ENCODE measurements at regions not wholly inside any gene's neighbourhood (a gene's known extent, or its start where the extent isn't known, plus 50 kb on each side); places are given as distances from the start of the nearest gene placed in this dataset.

DNA sequence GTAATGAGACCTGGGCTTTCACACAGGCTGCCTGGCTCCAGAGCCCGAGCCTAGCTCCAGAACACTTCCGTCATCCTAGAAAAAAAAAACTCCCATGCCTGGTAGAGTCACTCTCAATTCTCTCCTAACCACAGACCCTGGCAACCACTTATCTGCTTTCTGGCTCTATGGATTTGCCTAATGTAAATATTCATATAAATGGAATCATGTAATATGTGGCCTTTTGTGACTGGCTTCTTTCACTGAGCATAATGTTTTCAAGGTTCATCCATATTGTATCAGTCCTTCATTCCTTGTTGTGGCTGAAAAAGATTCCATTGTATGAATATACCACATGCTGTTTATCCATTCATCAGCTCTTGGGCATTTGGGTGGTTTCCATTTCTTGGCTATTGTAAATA lies 167.7 kb upstream of the MKLN1 start:
- Histone ChIP-seq H3K27ac (no peak overlapping the region), H3K36me3 (no peaks in the 10 kb centered on the region), H3K9me3 (no peaks in the 10 kb centered on the region), H3K27me3 (no peaks in the 10 kb centered on the region), H3K4me3 (no peak overlapping the region), H3K4me1 (no peaks in the 10 kb centered on the region)
- intact Hi-C loops (cut with DNase I; ENCODE audit: low total_unique reads) = no loop called here
- no peak for TF ChIP-seq POLR2A (IDR thresholded peaks at IDR 0.05)
- TF ChIP-seq, protein P1, sequence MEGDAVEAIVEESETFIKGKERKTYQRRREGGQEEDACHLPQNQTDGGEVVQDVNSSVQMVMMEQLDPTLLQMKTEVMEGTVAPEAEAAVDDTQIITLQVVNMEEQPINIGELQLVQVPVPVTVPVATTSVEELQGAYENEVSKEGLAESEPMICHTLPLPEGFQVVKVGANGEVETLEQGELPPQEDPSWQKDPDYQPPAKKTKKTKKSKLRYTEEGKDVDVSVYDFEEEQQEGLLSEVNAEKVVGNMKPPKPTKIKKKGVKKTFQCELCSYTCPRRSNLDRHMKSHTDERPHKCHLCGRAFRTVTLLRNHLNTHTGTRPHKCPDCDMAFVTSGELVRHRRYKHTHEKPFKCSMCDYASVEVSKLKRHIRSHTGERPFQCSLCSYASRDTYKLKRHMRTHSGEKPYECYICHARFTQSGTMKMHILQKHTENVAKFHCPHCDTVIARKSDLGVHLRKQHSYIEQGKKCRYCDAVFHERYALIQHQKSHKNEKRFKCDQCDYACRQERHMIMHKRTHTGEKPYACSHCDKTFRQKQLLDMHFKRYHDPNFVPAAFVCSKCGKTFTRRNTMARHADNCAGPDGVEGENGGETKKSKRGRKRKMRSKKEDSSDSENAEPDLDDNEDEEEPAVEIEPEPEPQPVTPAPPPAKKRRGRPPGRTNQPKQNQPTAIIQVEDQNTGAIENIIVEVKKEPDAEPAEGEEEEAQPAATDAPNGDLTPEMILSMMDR (IDR thresholded peaks at IDR 0.05) = no peak
- DNase-seq = no peak

DNA sequence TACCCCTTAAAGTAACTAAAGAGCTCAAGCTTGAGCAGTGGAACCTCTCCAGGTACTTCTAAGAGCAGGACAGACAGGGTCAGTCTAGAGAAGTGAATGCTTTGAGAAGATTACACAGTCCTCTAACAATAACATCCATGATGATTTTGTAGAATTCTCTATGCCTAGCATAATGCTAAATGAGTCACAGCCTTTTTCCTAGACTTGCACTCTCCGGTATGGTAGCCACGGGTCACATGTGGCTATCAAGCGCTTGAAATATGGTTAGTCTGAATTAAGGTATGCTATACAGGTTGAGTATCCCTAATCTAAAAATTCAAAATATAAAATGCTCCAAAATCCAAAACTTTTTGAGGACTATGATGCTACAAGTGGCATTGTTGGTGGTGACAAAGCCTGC lies 166.6 kb upstream of the MKLN1 start:
- TF ChIP-seq, protein P1 (IDR thresholded peaks at IDR 0.05) = no peak
- TF ChIP-seq POLR2A (IDR thresholded peaks at IDR 0.05) = no peak
- Histone ChIP-seq H3K27ac (no peak overlapping the region), H3K36me3 (no peaks in the 10 kb centered on the region), H3K4me1 (no peaks in the 10 kb centered on the region), H3K9me3 (no peaks in the 10 kb centered on the region), H3K27me3 (no peaks in the 10 kb centered on the region), H3K4me3 (no peak overlapping the region)
- no peak for DNase-seq
- intact Hi-C loops (cut with DNase I; ENCODE audit: low total_unique reads) = no loop called here

DNA sequence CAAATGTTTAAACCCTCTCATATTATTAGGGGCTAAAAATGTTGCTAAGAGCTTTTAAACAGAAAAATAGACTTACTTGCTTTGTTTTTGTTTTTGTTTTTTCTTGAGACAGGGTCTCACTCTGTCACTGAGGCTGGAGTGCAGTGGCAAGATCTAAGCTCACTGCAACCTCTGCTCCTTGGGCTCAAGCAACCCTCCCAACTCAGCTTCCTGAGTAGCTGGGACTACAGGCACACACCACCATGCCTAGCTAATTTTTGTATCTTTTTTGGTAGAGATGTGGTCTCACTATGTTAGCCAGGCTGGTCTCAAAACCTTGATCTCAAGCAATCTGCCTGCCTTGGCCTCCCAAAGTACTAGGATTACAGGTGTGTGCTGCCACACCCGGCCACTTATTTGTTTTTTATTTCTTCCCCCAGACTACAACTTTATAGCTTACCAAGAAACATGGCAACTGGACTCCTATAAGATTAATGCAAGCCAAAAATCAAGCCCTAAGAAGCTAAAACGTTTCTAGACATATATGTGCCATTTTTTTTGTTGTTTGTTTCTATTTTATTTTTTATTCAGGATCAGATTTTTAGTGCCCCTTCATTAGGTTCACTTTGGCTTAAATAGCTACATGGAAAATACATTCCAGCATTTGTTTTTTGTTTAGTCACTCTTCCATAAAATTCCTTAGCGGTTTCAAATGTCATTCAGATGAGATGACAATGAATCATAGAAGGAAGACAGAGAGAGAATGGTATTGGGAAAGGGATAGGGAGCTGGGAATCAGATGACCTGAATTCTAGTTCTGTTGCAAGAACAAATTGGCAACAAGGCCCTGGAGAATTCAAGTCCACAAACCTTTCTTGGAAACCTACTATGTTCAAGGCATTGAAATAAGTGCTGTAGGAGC lies 163.4 kb upstream of the MKLN1 start:
- intact Hi-C loops (cut with DNase I; ENCODE audit: low total_unique reads) = no loop called here
- no peaks in the 10 kb centered on the region for H3K27me3 ChIP-seq
- H3K27ac ChIP-seq = no peak overlapping the region
- no peaks in the 10 kb centered on the region for H3K36me3 ChIP-seq
- no peaks in the 10 kb centered on the region for H3K4me1 ChIP-seq
- TF ChIP-seq POLR2A (IDR thresholded peaks at IDR 0.05) = no peak
- TF ChIP-seq, protein P1 (IDR thresholded peaks at IDR 0.05) = no peak
- H3K4me3 ChIP-seq = no peak overlapping the region
- DNase-seq = no peak
- no peaks in the 10 kb centered on the region for H3K9me3 ChIP-seq

DNA sequence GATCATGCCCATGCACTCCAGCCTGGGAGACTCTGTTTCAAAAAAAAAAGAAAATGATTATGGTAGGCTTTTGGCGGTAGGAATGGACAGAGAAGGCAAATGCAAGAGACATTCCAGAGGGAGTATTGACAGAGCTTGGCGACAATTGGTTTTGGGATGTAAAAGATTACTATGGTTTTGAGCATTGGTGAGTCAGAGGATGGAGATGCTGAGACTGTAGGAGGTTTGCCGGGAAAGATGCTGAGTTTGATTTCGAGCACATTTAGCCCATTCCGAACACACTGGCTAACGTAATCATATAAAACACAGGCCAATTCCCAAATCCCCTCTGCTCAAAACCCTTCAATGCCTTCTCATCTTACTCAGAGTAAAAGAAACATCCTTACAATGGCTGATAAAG lies 161.6 kb upstream of the MKLN1 start:
- intact Hi-C loops (cut with DNase I; ENCODE audit: low total_unique reads) = no loop called here
- Histone ChIP-seq H3K27me3 (no peaks in the 10 kb centered on the region), H3K27ac (no peak overlapping the region), H3K9me3 (no peaks in the 10 kb centered on the region), H3K4me1 (no peaks in the 10 kb centered on the region), H3K36me3 (no peaks in the 10 kb centered on the region), H3K4me3 (no peak overlapping the region)
- TF ChIP-seq, protein P1 (IDR thresholded peaks at IDR 0.05) = no peak
- no peak for TF ChIP-seq POLR2A (IDR thresholded peaks at IDR 0.05)
- DNase-seq = no peak

DNA sequence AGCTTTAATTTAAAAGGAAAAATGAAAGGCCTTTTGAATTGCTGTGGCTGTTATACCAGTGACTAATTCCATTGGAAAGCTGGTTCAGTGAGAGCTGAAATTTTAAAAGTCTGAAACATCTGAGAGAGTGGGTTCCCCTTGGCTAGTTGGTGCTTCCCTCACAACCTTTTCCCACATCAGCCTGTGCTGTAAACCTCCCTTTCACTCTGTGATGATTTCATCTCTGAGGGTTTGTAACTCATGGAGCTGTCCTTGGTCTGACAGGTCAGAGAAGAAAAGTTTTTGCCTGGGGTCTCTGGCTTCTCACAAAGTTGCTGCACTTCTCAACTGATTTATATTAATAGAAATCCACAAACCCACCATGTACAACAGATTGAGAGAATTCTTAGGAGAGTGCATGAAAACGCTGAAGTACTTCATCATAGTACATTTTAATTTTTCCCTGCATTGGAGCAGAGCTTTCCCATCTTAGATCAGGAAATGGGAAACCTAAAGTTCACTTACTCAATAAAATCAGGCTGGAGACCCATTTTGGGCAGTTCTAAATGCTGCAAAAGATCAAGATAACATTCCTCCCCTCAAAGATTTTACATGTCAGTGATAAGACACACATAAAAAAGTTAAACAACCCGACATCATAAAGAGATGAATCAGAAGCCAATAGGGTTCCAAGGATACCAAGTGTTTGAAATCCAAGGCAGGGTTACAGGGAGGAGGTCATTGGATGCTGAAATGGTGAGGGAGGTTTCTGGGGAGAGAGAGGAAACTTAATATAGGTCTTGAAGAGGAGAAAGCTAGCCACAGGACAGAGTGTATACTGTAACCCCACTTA lies 157.0 kb upstream of the MKLN1 start:
- H3K9me3 ChIP-seq = no peaks in the 10 kb centered on the region
- intact Hi-C loops (cut with DNase I; ENCODE audit: low total_unique reads) = no loop called here
- TF ChIP-seq, protein P1 (IDR thresholded peaks at IDR 0.05) = no peak
- TF ChIP-seq POLR2A (IDR thresholded peaks at IDR 0.05) = no peak

More for the DNA sequence above, 157.0 kb upstream of the MKLN1 start:
- Histone ChIP-seq H3K36me3 (no peaks in the 10 kb centered on the region), H3K27me3 (no peaks in the 10 kb centered on the region), H3K4me1 (no peaks in the 10 kb centered on the region), H3K4me3 (no peak overlapping the region), H3K27ac (no peak overlapping the region)
- DNase-seq = no peak
